HG02571 (cell line): ENCODE measurements at regions not wholly inside any gene's neighbourhood (a gene's known extent, or its start where the extent isn't known, plus 50 kb on each side); places are given as distances from the start of the nearest gene placed in this dataset.
"Not testable (repeated sequence)": the region's sequence is repeated elsewhere in the genome, so short reads cannot be mapped to it uniquely, and the experiment has no call there.

Experiments used
- ATAC-seq: cut with Tn5 transposase; IDR thresholded peaks from one replicate; pipeline ENCODE4 v1.9.1; 2021; ENCODE audit warnings: mild to moderate bottlenecking, moderate library complexity; ENCODE audit not compliant: unreplicated experiment

GRCh38 chr4:147219145-147219544 is 261.8 kb upstream of the EDNRA start:
- ATAC-seq: no peak

GRCh38 chr4:147220833-147221232 is 260.1 kb upstream of the EDNRA start:
- no peak for ATAC-seq

- no peak for ATAC-seq
Measured at GRCh38 chr4:147222906-147223305, 258.0 kb upstream of the EDNRA start.

- ATAC-seq: no peak
Measured at GRCh38 chr4:147223576-147223975, 257.3 kb upstream of the EDNRA start.

- no peak for ATAC-seq
Measured at GRCh38 chr4:147236806-147237205, 244.1 kb upstream of the EDNRA start.

- ATAC-seq: no peak
Measured at GRCh38 chr4:147244786-147245185, 236.1 kb upstream of the EDNRA start.

GRCh38 chr4:147246096-147246495 is 234.8 kb upstream of the EDNRA start:
- no peak for ATAC-seq

- ATAC-seq: not testable (repeated sequence)
Measured at GRCh38 chr4:147246528-147246927, 234.4 kb upstream of the EDNRA start.

- no peak for ATAC-seq
Measured at GRCh38 chr4:147247579-147247978, 233.3 kb upstream of the EDNRA start.

- no peak for ATAC-seq
Measured at GRCh38 chr4:147250062-147250461, 230.8 kb upstream of the EDNRA start.

- not testable (repeated sequence) for ATAC-seq
Measured at GRCh38 chr4:147255268-147255667, 225.6 kb upstream of the EDNRA start.

- ATAC-seq: not testable (repeated sequence)
Measured at GRCh38 chr4:147259271-147259670, 221.6 kb upstream of the EDNRA start.

- no peak for ATAC-seq
Measured at GRCh38 chr4:147284256-147284835, 196.6 kb upstream of the EDNRA start.

GRCh38 chr4:147284935-147285334 is 196.0 kb upstream of the EDNRA start:
- no peak for ATAC-seq

- no peak for ATAC-seq
Measured at GRCh38 chr4:147285751-147286150, 195.1 kb upstream of the EDNRA start.

- ATAC-seq: no peak
Measured at GRCh38 chr4:147286846-147287587, 193.9 kb upstream of the EDNRA start.

- ATAC-seq: no peak
Measured at GRCh38 chr4:147287588-147287890, 193.4 kb upstream of the EDNRA start.

- ATAC-seq: no peak
Measured at GRCh38 chr4:147288512-147288911, 192.4 kb upstream of the EDNRA start.

- ATAC-seq: no peak
Measured at GRCh38 chr4:147289181-147289580, 191.7 kb upstream of the EDNRA start.

GRCh38 chr4:147292604-147293313 is 188.1 kb upstream of the EDNRA start:
- not testable (repeated sequence) for ATAC-seq

GRCh38 chr4:147293314-147293677 is 187.6 kb upstream of the EDNRA start:
- ATAC-seq: not testable (repeated sequence)

GRCh38 chr4:147299205-147299604 is 181.7 kb upstream of the EDNRA start:
- no peak for ATAC-seq
